ENCODE measurements at regions not wholly inside any gene's neighbourhood (a gene's known extent, or its start where the extent isn't known, plus 50 kb on each side); places are given as distances from the start of the nearest gene placed in this dataset.
"Not testable (repeated sequence)": the region's sequence is repeated elsewhere in the genome, so short reads cannot be mapped to it uniquely, and the experiment has no call there.

GRCh38 chr3:43817825-43818224 is 127.1 kb downstream of the ABHD5 start:
- DNase-seq (ENCODE audit: low spot score) = no peak
- intact Hi-C loops (cut with DNase I) = no loop called here

GRCh38 chr3:43818229-43818628 is 127.5 kb downstream of the ABHD5 start:
- intact Hi-C loops (cut with DNase I) = no loop called here
- no peak for DNase-seq (ENCODE audit: low spot score)

GRCh38 chr3:43838009-43838758 is 147.4 kb downstream of the ABHD5 start:
- DNase-seq (ENCODE audit: low spot score) = no peak
- intact Hi-C loops (cut with DNase I) = no loop called here

GRCh38 chr3:43838877-43839276 is 148.1 kb downstream of the ABHD5 start:
- intact Hi-C loops (cut with DNase I) = no loop called here

GRCh38 chr3:43843386-43843785 is 152.6 kb downstream of the ABHD5 start:
- DNase-seq (ENCODE audit: low spot score) = no peak
- intact Hi-C loops (cut with DNase I) = no loop called here

More at GRCh38 chr3:43838877-43839276, 148.1 kb downstream of the ABHD5 start:
- no peak for DNase-seq (ENCODE audit: low spot score)

- DNase-seq (ENCODE audit: low spot score) = no peak
- intact Hi-C loops (cut with DNase I) = no loop called here
Observed at GRCh38 chr3:43844757-43845156, 154.0 kb downstream of the ABHD5 start.

- DNase-seq (ENCODE audit: low spot score); intact Hi-C loops (cut with DNase I): not testable (repeated sequence)
Observed at GRCh38 chr3:43845553-43845952, 154.8 kb downstream of the ABHD5 start.

GRCh38 chr3:43852066-43852465 is 161.3 kb downstream of the ABHD5 start:
- DNase-seq (ENCODE audit: low spot score) = no peak
- intact Hi-C loops (cut with DNase I) = loop anchor here (10.0 kb wide), 1 partner anchor 343 kb away; no protein-coding TSS in a partner anchor

- intact Hi-C loops (cut with DNase I) = loop anchor here (10.0 kb wide), 1 partner anchor 341 kb away; no protein-coding TSS in a partner anchor
- no peak for DNase-seq (ENCODE audit: low spot score)
Observed at GRCh38 chr3:43854283-43854682, 163.5 kb downstream of the ABHD5 start.

GRCh38 chr3:43854916-43855315 is 164.2 kb downstream of the ABHD5 start:
- no peak for DNase-seq (ENCODE audit: low spot score)
- intact Hi-C loops (cut with DNase I) = loop anchor here (10.0 kb wide), 1 partner anchor 340 kb away; no protein-coding TSS in a partner anchor

- no peak for DNase-seq (ENCODE audit: low spot score)
- intact Hi-C loops (cut with DNase I) = loop anchor here (10.0 kb wide), 1 partner anchor 339 kb away; no protein-coding TSS in a partner anchor
Observed at GRCh38 chr3:43855674-43856299, 165.0 kb downstream of the ABHD5 start.

GRCh38 chr3:43856351-43856750 is 165.6 kb downstream of the ABHD5 start:
- no peak for DNase-seq (ENCODE audit: low spot score)
- intact Hi-C loops (cut with DNase I) = loop anchor here (10.0 kb wide), 1 partner anchor 338 kb away; no protein-coding TSS in a partner anchor

- intact Hi-C loops (cut with DNase I) = loop anchor here (10.0 kb wide), 1 partner anchor 338 kb away; no protein-coding TSS in a partner anchor
- no peak for DNase-seq (ENCODE audit: low spot score)
Observed at GRCh38 chr3:43856761-43857160, 166.0 kb downstream of the ABHD5 start.

- intact Hi-C loops (cut with DNase I) = loop anchor here (10.0 kb wide), 1 partner anchor 337 kb away; no protein-coding TSS in a partner anchor
- DNase-seq (ENCODE audit: low spot score) = no peak
Observed at GRCh38 chr3:43857361-43858293, 166.9 kb downstream of the ABHD5 start.

- intact Hi-C loops (cut with DNase I) = loop anchor here (10.0 kb wide), 1 partner anchor 337 kb away; no protein-coding TSS in a partner anchor
- no peak for DNase-seq (ENCODE audit: low spot score)
Observed at GRCh38 chr3:43858294-43858701, 167.6 kb downstream of the ABHD5 start.

- no peak for DNase-seq (ENCODE audit: low spot score)
- intact Hi-C loops (cut with DNase I) = loop anchor here (10.0 kb wide), 1 partner anchor 335 kb away; no protein-coding TSS in a partner anchor
Observed at GRCh38 chr3:43859766-43860165, 169.0 kb downstream of the ABHD5 start.

- DNase-seq (ENCODE audit: low spot score) = no peak
- intact Hi-C loops (cut with DNase I) = no loop called here
Observed at GRCh38 chr3:43861635-43862034, 170.9 kb downstream of the ABHD5 start.

GRCh38 chr3:43862470-43862869 is 171.7 kb downstream of the ABHD5 start:
- intact Hi-C loops (cut with DNase I) = no loop called here
- DNase-seq (ENCODE audit: low spot score) = no peak

- intact Hi-C loops (cut with DNase I) = no loop called here
- no peak for DNase-seq (ENCODE audit: low spot score)
Observed at GRCh38 chr3:43862992-43863805, 172.5 kb downstream of the ABHD5 start.
